ENCODE measurements at regions not wholly inside any gene's neighbourhood (a gene's known extent, or its start where the extent isn't known, plus 50 kb on each side); places are given as distances from the start of the nearest gene placed in this dataset.
A peak's percentile ranks its signal among the peaks of the same experiment; 100 is the strongest.

- TF ChIP-seq TRAFD1 (CRISPR knock-in tag; IDR thresholded peaks at IDR 0.05; ENCODE audit: borderline replicate concordance) = no peak
- no peak for TF ChIP-seq NR1H2 (CRISPR knock-in tag; IDR thresholded peaks at IDR 0.05; ENCODE audit: borderline replicate concordance, low read depth)
- TF ChIP-seq ZNF3 (CRISPR knock-in tag; IDR thresholded peaks at IDR 0.05) = no peak
- no peak for TF ChIP-seq TCF12 (IDR thresholded peaks at IDR 0.05)
- no peak for TF ChIP-seq TCF12 (CRISPR knock-in tag; IDR thresholded peaks at IDR 0.05)
- no peak for TF ChIP-seq ZNF101 (CRISPR knock-in tag; IDR thresholded peaks at IDR 0.05; ENCODE audit: borderline replicate concordance, low read depth)
- TF ChIP-seq DNMT1 (CRISPR knock-in tag; IDR thresholded peaks at IDR 0.05) = no peak
- no peak for TF ChIP-seq TBP (CRISPR knock-in tag; IDR thresholded peaks at IDR 0.05)
- no peak for TF ChIP-seq FOXP4 (CRISPR knock-in tag; IDR thresholded peaks at IDR 0.05)
- TF ChIP-seq CREB3 (CRISPR knock-in tag; IDR thresholded peaks at IDR 0.05) = no peak
- TF ChIP-seq RELA (CRISPR knock-in tag; IDR thresholded peaks at IDR 0.05) = no peak
- TF ChIP-seq HNF4A (CRISPR knock-in tag; IDR thresholded peaks at IDR 0.05) = no peak
- peak; percentile 53; the same call in 1 of the 2 replicates for TF ChIP-seq TARDBP (CRISPR knock-in tag; IDR thresholded peaks at IDR 0.05)
- no peak for TF ChIP-seq ZFP90 (CRISPR knock-in tag; IDR thresholded peaks at IDR 0.05; ENCODE audit: borderline replicate concordance)
- TF ChIP-seq ZNF12 (CRISPR knock-in tag; IDR thresholded peaks at IDR 0.05) = no peak
- TF ChIP-seq FUBP1 (CRISPR knock-in tag; IDR thresholded peaks at IDR 0.05; ENCODE audit: borderline replicate concordance) = no peak
- no peak for TF ChIP-seq ZNF562 (CRISPR knock-in tag; IDR thresholded peaks at IDR 0.05; ENCODE audit: borderline replicate concordance)
- TF ChIP-seq NR2C2 (CRISPR knock-in tag; IDR thresholded peaks at IDR 0.05; ENCODE audit: borderline replicate concordance) = no peak
- no peak for TF ChIP-seq TFE3 (CRISPR knock-in tag; IDR thresholded peaks at IDR 0.05)
- no peak for TF ChIP-seq ZNF513 (CRISPR knock-in tag; conservative IDR thresholded peaks at IDR 0.05)
Observed at GRCh38 chr1:148334339-148335130, 148.6 kb downstream of the PPIAL4G start (continued).
